Neural progenitor cell (in vitro differentiated cells): ENCODE measurements at regions not wholly inside any gene's neighbourhood (a gene's known extent, or its start where the extent isn't known, plus 50 kb on each side); places are given as distances from the start of the nearest gene placed in this dataset.

Experiments used
- CTCF ChIP-seq: fragments of 200-600 bp; sonication (generic); IDR thresholded peaks from 2 replicates; pipeline ENCODE4 v1.5.1; 2017; ENCODE audit warnings: antibody characterized with exemption, mild to moderate bottlenecking
- EZH2phosphoT487 ChIP-seq: fragments of 200-600 bp; sonication (generic); IDR thresholded peaks from 2 replicates; pipeline ENCODE4 v1.6.1; 2017; ENCODE audit warnings: antibody characterized with exemption

- TF ChIP-seq CTCF (no peak), EZH2phosphoT487 (no peak)
Observed at GRCh38 chr18:61980355-61980754, 87.5 kb upstream of the RNF152 start.
